MCF 10A (cell line): ENCODE measurements at regions not wholly inside any gene's neighbourhood (a gene's known extent, or its start where the extent isn't known, plus 50 kb on each side); places are given as distances from the start of the nearest gene placed in this dataset.

Experiments used
- BruUV-seq: library from RNA; stranded (reverse); fragments of 400-500 nt; replicated peaks from 2 replicates; lab custom pipeline; 2021; lab: Mats Ljungman, UMichigan
- CTCF ChIA-PET: fragments of 300-600 bp; sonication (Branson Sonifier 250); formaldehyde crosslinking; extraction: SDS; loops from one replicate; lab custom pipeline; 2021; ENCODE audit warnings: antibody characterized with exemption, inconsistent platforms; lab: Yijun Ruan, JAX
- POLR2A ChIA-PET: fragments of 300-600, 350-650 bp; sonication (Branson Sonifier 250); formaldehyde crosslinking; extraction: SDS; loops from one replicate; lab custom pipeline; 2020; ENCODE audit warnings: antibody characterized with exemption, inconsistent platforms; lab: Yijun Ruan, JAX
- DNase-seq: peaks from one replicate; pipeline ENCODE4 v3.0.0-alpha.2; 2018; ENCODE audit not compliant: unreplicated experiment
- H3K27ac Mint-ChIP-seq: one replicate; pipeline ENCODE4 v1.8.0; 2022; ENCODE audit warnings: mild to moderate bottlenecking, low read depth, mixed read lengths; ENCODE audit not compliant: unreplicated experiment
- H3K27me3 Mint-ChIP-seq: one replicate; pipeline ENCODE4 v1.8.0; 2022; ENCODE audit warnings: mixed read lengths; ENCODE audit not compliant: insufficient read depth, unreplicated experiment
- H3K36me3 Mint-ChIP-seq: one replicate; pipeline ENCODE4 v1.8.0; 2022; ENCODE audit warnings: mild to moderate bottlenecking, moderate library complexity, mixed read lengths; ENCODE audit not compliant: insufficient read depth, unreplicated experiment
- H3K4me1 Mint-ChIP-seq: one replicate; pipeline ENCODE4 v1.8.0; 2022; ENCODE audit warnings: mixed read lengths; ENCODE audit not compliant: insufficient read depth, unreplicated experiment
- H3K4me3 Mint-ChIP-seq: one replicate; pipeline ENCODE4 v1.8.0; 2022; ENCODE audit warnings: mild to moderate bottlenecking, moderate library complexity, mixed read lengths; ENCODE audit not compliant: unreplicated experiment
- H3K9me3 Mint-ChIP-seq: one replicate; pipeline ENCODE4 v1.8.0; 2022; ENCODE audit warnings: mixed read lengths; ENCODE audit not compliant: unreplicated experiment
- CTCF ChIP-seq: fragments of 200-600 bp; IDR thresholded peaks from one replicate; pipeline ENCODE4 v1.8.0; 2022; ENCODE audit warnings: antibody characterized with exemption, mild to moderate bottlenecking; ENCODE audit not compliant: unreplicated experiment
- intact Hi-C: fragments of 100-400 bp; cut with micrococcal nuclease; formaldehyde crosslinking; loops from 2 replicates; pipeline ENCODE4 v1.14.1; 2022

DNA sequence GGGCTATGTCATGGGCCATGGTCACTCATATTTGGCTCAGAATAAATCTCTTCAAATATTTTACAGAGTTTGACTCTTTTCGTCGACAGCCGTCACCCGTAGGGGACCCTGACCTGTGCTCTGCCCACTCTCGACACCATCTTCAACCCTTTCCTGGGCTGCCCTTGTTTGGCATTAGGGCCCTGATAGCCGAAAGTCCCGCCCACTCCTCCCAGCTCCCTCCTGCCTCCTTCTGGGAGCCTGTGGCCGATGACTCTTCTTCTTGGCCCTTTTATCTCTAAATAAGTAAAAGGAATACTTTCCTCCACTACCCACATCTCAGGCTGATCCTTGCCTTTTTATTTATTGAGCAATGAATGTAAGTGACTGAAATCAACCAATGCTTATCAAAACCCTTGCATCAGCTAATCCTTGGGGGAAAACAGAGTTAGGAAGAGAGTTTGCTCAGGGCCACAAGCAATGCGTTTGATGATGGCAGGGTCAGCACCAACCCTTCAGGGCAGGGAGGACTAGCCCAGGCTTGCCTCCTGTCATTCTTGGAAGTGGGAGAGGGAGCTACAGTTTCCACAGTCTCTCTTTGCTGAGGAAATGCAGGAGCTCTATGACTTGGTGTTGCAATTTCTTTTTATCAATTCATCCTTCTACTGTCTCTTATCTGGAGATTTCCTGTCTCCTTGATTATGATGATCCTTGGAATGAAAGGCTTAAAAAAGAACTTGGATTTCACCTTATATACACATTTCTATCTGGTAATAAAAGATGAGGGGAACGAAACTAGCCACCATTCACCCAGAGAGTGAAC is 218.2 kb upstream of the PODXL start:
- no peak for TF ChIP-seq CTCF
- no TSS peak for BruUV-seq
- H3K4me3 Mint-ChIP-seq: no peak overlapping the region
- intact Hi-C loops: no loop called here
- peak; percentile 31 for DNase-seq
- ChIA-PET POLR2A (no interaction called here), CTCF (interaction anchor here (0.8 kb wide), 1 partner anchor 85 kb away, joined by 4 read pairs; no protein-coding TSS in a partner anchor)
- H3K27ac Mint-ChIP-seq: no peak overlapping the region
- H3K36me3 Mint-ChIP-seq: no peaks in the 10 kb centered on the region
- H3K9me3 Mint-ChIP-seq: peaks cover 7% of the 10 kb centered on the region
- no peaks in the 10 kb centered on the region for H3K27me3 Mint-ChIP-seq
- no peaks in the 10 kb centered on the region for H3K4me1 Mint-ChIP-seq

DNA sequence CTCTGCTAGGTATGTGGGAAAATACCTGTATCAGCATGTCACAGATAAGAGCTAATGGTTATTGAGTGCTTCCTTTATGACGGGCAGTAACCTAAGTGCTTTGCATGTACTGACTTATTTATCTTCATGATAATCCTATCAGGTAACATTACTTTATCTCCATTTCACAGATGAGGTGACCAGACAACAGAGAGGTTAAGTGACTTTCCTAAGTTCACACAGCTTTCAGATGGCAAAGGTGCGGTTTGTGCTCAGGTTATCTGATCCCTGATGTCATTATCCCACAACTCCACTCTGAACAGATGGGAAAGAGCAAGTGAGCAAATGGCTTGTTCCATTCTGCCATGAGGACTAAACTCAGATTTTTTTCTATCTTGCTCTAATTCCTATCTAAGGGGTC is 217.0 kb upstream of the PODXL start:
- no peak for TF ChIP-seq CTCF
- no peak for DNase-seq
- intact Hi-C loops: no loop called here
- Mint-ChIP-seq H3K4me3 (no peak overlapping the region), H3K27me3 (no peaks in the 10 kb centered on the region), H3K4me1 (no peaks in the 10 kb centered on the region), H3K36me3 (no peaks in the 10 kb centered on the region), H3K27ac (no peak overlapping the region), H3K9me3 (peaks cover 7% of the 10 kb centered on the region)
- POLR2A ChIA-PET: no interaction called here
- CTCF ChIA-PET: interaction anchor here (1.0 to 1.4 kb wide), 2 partner anchors 20 to 73 kb away, joined by 3 to 5 read pairs; no protein-coding TSS in a partner anchor
- BruUV-seq: no TSS peak

- BruUV-seq: no TSS peak
- ChIA-PET POLR2A (no interaction called here), CTCF (no interaction called here)
- Mint-ChIP-seq H3K4me3 (no peak overlapping the region), H3K36me3 (no peaks in the 10 kb centered on the region), H3K27me3 (peaks cover 3% of the 10 kb centered on the region), H3K9me3 (peaks cover 16% of the 10 kb centered on the region), H3K27ac (no peak overlapping the region), H3K4me1 (no peaks in the 10 kb centered on the region)
- TF ChIP-seq CTCF: no peak
- intact Hi-C loops: no loop called here
- peak; percentile 42 for DNase-seq
These were observed 212.8 kb upstream of the PODXL start for GRCh38 chr7:131769241-131769640.

DNA sequence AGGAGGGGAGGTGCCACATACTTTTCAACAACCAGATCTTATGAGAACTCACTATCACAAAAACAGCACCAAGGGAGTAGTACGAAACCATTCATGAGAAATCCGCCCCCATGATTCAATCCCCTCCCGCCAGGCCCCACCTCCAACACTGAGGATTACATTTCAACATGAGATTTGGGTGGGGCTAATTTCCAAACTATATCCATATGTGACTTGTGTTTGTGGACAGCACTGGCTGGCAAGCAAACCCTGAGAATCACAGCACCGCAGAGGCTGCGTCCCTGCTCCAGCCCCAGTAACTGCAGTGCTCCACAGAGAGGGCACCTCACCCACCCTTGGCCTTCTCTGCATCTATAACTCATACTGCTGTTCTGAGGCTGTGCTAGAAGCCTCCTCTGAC is 211.2 kb upstream of the PODXL start:
- DNase-seq: no peak
- Mint-ChIP-seq H3K4me3 (no peak overlapping the region), H3K27me3 (peaks cover 17% of the 10 kb centered on the region), H3K9me3 (peaks cover 16% of the 10 kb centered on the region), H3K4me1 (no peaks in the 10 kb centered on the region), H3K27ac (no peak overlapping the region), H3K36me3 (no peaks in the 10 kb centered on the region)
- CTCF ChIA-PET: no interaction called here
- no TSS peak for BruUV-seq
- TF ChIP-seq CTCF: no peak
- intact Hi-C loops: no loop called here
- POLR2A ChIA-PET: no interaction called here
